Ishikawa (cell line): ENCODE measurements at regions not wholly inside any gene's neighbourhood (a gene's known extent, or its start where the extent isn't known, plus 50 kb on each side); places are given as distances from the start of the nearest gene placed in this dataset.
A peak's percentile ranks its signal among the peaks of the same experiment; 100 is the strongest.

Experiments used
- CEBPB ChIP-seq: IDR thresholded peaks from 2 replicates; pipeline ENCODE4 v1.6.1; 2012
- CREB1 ChIP-seq: IDR thresholded peaks from 2 replicates; pipeline ENCODE4 v1.6.1; 2012; ENCODE audit warnings: low read depth
- EGR1 ChIP-seq: IDR thresholded peaks from 2 replicates; pipeline ENCODE4 v1.6.1; 2012
- EP300 ChIP-seq: IDR thresholded peaks from 2 replicates; pipeline ENCODE4 v1.6.1; 2012; ENCODE audit warnings: borderline replicate concordance
- FOXM1 ChIP-seq: IDR thresholded peaks from 2 replicates; pipeline ENCODE4 v1.6.1; 2012; ENCODE audit warnings: low read depth, borderline replicate concordance
- NFIC ChIP-seq: IDR thresholded peaks from 2 replicates; pipeline ENCODE4 v1.6.1; 2012
- RAD21 ChIP-seq: IDR thresholded peaks from 2 replicates; pipeline ENCODE4 v1.6.1; 2012; ENCODE audit warnings: low read depth
- TAF1 ChIP-seq: IDR thresholded peaks from 2 replicates; pipeline ENCODE4 v1.6.1; 2012; ENCODE audit warnings: low read depth, mild to moderate bottlenecking
- TCF12 ChIP-seq: IDR thresholded peaks from 2 replicates; pipeline ENCODE4 v1.6.1; 2012; ENCODE audit warnings: low read depth
- TEAD4 ChIP-seq: IDR thresholded peaks from 2 replicates; pipeline ENCODE4 v1.6.1; 2012
- YY1 ChIP-seq: IDR thresholded peaks from 2 replicates; pipeline ENCODE4 v1.6.1; 2012; ENCODE audit warnings: low read depth
- ZBTB7A ChIP-seq: IDR thresholded peaks from 2 replicates; pipeline ENCODE4 v1.6.1; 2012; ENCODE audit warnings: low read depth
- TF ChIP-seq, protein P1 (sequence below): IDR thresholded peaks from 2 replicates; pipeline ENCODE4 v1.6.1; 2012
- TF ChIP-seq, protein P2 (sequence below): IDR thresholded peaks from 2 replicates; pipeline ENCODE4 v1.6.1; 2012
- TF ChIP-seq, protein P3 (sequence below): IDR thresholded peaks from 2 replicates; pipeline ENCODE4 v1.6.1; 2012; ENCODE audit warnings: low read depth, mild to moderate bottlenecking

DNA sequence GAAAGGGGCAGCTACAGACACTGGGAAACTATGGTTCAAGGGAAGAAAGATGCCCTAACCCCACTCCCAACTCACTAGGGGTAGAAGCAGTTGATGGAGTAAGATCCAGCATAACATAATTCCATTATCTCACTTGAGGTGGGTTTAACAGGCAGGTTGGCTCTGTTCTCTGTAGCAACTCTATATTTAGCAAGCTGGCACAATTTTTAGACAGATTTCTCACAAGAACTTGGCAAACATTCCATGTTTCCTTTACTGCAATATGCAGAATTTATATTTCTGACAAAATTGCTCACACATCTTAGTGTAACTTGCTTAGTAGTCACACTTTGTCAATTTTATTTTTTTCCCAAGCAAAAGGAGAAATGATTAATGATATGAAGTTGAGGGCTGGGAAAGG lies 475.4 kb downstream of the RMST start:
- TF ChIP-seq EGR1 (no peak), RAD21 (no peak), FOXM1 (no peak), TCF12 (no peak), TEAD4 (no peak), YY1 (no peak), CREB1 (no peak), EP300 (no peak), TAF1 (no peak), ZBTB7A (no peak), NFIC (no peak)
- TF ChIP-seq, protein P1, sequence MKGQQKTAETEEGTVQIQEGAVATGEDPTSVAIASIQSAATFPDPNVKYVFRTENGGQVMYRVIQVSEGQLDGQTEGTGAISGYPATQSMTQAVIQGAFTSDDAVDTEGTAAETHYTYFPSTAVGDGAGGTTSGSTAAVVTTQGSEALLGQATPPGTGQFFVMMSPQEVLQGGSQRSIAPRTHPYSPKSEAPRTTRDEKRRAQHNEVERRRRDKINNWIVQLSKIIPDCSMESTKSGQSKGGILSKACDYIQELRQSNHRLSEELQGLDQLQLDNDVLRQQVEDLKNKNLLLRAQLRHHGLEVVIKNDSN = no peak
- TF ChIP-seq, protein P2, sequence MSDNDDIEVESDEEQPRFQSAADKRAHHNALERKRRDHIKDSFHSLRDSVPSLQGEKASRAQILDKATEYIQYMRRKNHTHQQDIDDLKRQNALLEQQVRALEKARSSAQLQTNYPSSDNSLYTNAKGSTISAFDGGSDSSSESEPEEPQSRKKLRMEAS = no peak
- TF ChIP-seq, protein P3, sequence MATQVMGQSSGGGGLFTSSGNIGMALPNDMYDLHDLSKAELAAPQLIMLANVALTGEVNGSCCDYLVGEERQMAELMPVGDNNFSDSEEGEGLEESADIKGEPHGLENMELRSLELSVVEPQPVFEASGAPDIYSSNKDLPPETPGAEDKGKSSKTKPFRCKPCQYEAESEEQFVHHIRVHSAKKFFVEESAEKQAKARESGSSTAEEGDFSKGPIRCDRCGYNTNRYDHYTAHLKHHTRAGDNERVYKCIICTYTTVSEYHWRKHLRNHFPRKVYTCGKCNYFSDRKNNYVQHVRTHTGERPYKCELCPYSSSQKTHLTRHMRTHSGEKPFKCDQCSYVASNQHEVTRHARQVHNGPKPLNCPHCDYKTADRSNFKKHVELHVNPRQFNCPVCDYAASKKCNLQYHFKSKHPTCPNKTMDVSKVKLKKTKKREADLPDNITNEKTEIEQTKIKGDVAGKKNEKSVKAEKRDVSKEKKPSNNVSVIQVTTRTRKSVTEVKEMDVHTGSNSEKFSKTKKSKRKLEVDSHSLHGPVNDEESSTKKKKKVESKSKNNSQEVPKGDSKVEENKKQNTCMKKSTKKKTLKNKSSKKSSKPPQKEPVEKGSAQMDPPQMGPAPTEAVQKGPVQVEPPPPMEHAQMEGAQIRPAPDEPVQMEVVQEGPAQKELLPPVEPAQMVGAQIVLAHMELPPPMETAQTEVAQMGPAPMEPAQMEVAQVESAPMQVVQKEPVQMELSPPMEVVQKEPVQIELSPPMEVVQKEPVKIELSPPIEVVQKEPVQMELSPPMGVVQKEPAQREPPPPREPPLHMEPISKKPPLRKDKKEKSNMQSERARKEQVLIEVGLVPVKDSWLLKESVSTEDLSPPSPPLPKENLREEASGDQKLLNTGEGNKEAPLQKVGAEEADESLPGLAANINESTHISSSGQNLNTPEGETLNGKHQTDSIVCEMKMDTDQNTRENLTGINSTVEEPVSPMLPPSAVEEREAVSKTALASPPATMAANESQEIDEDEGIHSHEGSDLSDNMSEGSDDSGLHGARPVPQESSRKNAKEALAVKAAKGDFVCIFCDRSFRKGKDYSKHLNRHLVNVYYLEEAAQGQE = no peak

DNA sequence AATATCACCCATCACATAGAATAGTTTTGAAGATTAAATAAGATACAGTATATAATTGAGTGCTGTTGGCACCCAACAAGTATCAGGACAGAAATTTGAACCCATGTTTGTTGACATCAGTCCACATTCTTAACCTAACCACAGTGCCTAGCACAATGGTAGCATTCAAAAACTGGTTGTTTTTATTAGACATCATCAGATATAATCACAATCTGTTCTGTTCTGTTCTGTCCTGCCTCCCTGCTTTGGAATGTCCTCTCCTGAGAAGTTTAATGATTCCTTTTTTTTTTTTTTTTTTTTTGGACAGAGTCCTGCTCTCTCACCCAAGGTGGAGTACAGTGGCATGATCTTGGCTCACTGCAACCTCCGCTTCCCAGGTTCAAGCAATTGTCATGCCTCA lies 476.6 kb downstream of the RMST start:
- TF ChIP-seq NFIC (no peak), TEAD4 (no peak), TCF12 (no peak), TAF1 (no peak), EP300 (no peak), YY1 (no peak), ZBTB7A (no peak), FOXM1 (no peak), CEBPB (no peak)
- TF ChIP-seq, protein P2 = no peak
- TF ChIP-seq, protein P1 = no peak
- TF ChIP-seq, protein P3 = no peak

DNA sequence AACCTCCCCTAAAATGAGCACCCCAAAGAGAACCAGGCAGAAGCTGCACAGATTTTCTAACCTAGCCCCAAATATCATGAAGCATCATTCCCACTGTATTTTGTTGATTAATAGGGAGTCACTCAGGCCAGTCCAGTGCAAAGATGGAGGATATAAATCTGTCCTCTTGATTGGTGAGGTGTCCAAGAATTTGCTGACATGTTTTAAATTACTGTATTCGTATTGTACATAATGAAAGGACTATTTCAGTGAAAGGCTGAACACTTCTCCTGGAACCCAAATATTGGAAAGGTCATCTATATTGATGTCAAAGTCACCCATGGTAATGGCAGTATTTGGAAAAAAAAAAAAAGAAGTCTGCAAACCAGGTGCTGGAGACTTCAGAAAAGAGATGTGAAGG lies 477.5 kb downstream of the RMST start:
- TF ChIP-seq, protein P2 = no peak
- no peak for TF ChIP-seq CREB1
- TF ChIP-seq, protein P1 = no peak
- TF ChIP-seq NFIC = no peak
- no peak for TF ChIP-seq EGR1
- TF ChIP-seq EP300 = no peak
- no peak for TF ChIP-seq YY1
- no peak for TF ChIP-seq RAD21
- no peak for TF ChIP-seq CEBPB
- TF ChIP-seq TAF1 = no peak
- no peak for TF ChIP-seq TCF12
- no peak for TF ChIP-seq TEAD4

DNA sequence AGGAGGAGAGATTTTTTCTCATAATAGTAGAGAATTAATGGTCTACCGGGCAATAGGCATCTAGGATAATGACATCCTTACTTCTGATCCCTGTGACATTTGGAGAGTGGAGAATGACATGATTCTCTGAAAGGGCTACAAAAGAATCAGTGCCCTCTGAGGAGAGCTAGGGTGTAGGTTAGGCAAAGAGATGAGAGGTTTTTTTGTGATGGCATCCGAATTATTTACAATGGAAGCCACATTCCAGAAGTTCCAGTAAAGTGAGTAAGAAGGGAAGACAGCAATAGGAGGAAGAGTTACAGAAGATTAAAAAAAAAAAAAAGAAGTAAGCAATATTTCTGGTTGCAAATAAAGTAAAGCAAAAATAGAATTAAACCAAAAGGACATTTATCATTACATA lies 478.0 kb downstream of the RMST start:
- TF ChIP-seq, protein P1 = no peak
- no peak for TF ChIP-seq ZBTB7A
- TF ChIP-seq NFIC = no peak
- peak; percentile 70 for TF ChIP-seq TEAD4
- TF ChIP-seq, protein P2 = no peak
- no peak for TF ChIP-seq RAD21
- no peak for TF ChIP-seq TAF1

DNA sequence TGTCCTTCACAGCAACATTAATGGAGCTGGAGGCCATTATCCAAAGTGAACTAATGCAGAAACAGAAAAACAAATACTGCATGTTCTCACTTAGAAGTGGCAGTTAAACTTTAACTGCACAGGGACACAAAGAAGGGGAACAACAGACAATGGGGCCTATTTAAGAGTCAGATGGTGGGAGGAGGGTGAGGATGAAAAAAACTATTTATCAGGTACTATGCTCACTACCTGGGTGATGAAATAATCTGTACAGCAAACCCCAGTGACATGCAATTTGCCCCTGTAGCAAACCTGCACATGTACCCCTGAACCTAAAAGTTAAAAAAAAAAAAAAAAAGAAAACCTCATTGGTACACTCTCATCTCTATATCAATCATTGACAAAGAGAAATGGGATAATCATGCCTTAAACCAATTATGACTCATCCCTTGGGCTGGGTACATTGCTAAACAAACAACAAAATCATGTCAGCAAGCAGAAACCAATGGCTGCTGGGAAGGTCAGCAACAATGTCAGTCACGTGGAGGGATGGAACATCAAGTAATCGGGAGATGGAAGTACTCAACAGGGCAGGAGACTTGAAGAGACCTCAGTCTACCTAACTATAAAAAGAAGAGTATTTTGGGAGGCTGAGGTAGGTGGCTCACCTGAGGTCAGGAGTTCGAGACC lies 479.2 kb downstream of the RMST start:
- TF ChIP-seq NFIC (no peak), TAF1 (no peak), ZBTB7A (no peak), RAD21 (no peak), YY1 (no peak), EP300 (no peak), TEAD4 (no peak), FOXM1 (no peak), CEBPB (no peak)
- TF ChIP-seq, protein P3 = no peak
- TF ChIP-seq, protein P2 = no peak
- TF ChIP-seq, protein P1 = no peak
